GM10248 (cell line): ENCODE measurements at regions not wholly inside any gene's neighbourhood (a gene's known extent, or its start where the extent isn't known, plus 50 kb on each side); places are given as distances from the start of the nearest gene placed in this dataset.

Source experiments
- CTCF ChIA-PET: fragments of 300-600 bp; sonication (Branson Sonifier 250); formaldehyde crosslinking; extraction: SDS; loops from one replicate; lab custom pipeline; 2021; ENCODE audit warnings: antibody characterized with exemption; lab: Yijun Ruan, JAX
- POLR2A ChIA-PET: fragments of 350-650 bp; sonication (Branson Sonifier 250); formaldehyde crosslinking; extraction: SDS; loops from one replicate; lab custom pipeline; 2020; ENCODE audit warnings: antibody characterized with exemption; lab: Yijun Ruan, JAX
- DNase-seq: peaks from one replicate; pipeline ENCODE4 v3.0.0; 2012; ENCODE audit errors: extremely low spot score
- TF ChIP-seq, protein P1 (sequence below): IDR thresholded peaks from 2 replicates; pipeline ENCODE4 v1.5.1; 2012; ENCODE audit warnings: mild to moderate bottlenecking, low read depth; ENCODE audit errors: extremely low read depth, missing control alignments, control extremely low read depth

DNA sequence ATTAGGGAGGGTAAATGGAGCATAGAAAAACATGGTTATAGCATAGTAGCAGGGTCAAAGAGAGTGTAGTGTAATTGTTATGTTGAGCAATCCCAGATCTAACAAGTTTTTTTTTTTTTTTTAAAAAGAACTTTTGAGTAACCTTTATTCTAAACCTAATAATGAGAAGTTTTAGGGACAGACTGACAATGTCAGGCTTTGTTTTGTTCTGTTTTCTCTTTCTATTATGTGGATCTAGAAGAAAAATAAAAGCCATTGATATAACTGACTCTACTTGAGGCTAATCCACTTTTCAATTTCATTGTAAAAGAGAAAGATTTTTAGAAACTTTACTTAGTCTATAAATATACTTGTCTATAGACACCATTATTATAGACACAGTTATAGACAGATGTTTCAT is 200.0 kb downstream of the FAM170A start:
- DNase-seq = no peak
- CTCF ChIA-PET = no interaction called here
- TF ChIP-seq, protein P1, sequence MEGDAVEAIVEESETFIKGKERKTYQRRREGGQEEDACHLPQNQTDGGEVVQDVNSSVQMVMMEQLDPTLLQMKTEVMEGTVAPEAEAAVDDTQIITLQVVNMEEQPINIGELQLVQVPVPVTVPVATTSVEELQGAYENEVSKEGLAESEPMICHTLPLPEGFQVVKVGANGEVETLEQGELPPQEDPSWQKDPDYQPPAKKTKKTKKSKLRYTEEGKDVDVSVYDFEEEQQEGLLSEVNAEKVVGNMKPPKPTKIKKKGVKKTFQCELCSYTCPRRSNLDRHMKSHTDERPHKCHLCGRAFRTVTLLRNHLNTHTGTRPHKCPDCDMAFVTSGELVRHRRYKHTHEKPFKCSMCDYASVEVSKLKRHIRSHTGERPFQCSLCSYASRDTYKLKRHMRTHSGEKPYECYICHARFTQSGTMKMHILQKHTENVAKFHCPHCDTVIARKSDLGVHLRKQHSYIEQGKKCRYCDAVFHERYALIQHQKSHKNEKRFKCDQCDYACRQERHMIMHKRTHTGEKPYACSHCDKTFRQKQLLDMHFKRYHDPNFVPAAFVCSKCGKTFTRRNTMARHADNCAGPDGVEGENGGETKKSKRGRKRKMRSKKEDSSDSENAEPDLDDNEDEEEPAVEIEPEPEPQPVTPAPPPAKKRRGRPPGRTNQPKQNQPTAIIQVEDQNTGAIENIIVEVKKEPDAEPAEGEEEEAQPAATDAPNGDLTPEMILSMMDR = no peak
- POLR2A ChIA-PET = no interaction called here

DNA sequence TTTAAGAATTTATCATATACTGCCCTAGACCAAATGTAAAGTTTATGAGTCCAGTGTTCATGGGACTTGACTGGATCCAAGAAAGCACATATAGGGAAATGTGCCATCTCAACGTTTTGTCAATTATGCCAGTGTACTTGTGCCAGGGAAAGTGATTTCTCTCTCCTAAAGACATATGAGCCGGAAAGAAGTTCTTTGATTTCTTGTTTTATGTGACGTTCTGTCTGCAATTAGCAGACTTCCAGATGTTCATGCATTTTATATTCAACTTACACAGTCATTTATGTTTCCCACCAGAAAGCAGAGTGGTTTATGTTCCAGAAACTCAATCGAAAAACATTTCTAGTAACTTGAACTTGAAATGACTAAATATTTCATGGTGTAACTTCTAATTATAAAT is 203.8 kb downstream of the FAM170A start:
- no peak for DNase-seq
- TF ChIP-seq, protein P1 = no peak
- CTCF ChIA-PET = no interaction called here
- POLR2A ChIA-PET = no interaction called here

GRCh38 chr5:119840175-119840574 is 210.8 kb downstream of the FAM170A start:
- DNase-seq = no peak
- POLR2A ChIA-PET = no interaction called here
- TF ChIP-seq, protein P1 = no peak
- CTCF ChIA-PET = no interaction called here

- TF ChIP-seq, protein P1 = no peak
- ChIA-PET CTCF (interaction anchor here (1.5 kb wide), 2 partner anchors 9 to 15 kb away, joined by 4 read pairs; no protein-coding TSS in a partner anchor), POLR2A (no interaction called here)
- no peak for DNase-seq
Measured at GRCh38 chr5:119852140-119852539, 222.8 kb downstream of the FAM170A start.

DNA sequence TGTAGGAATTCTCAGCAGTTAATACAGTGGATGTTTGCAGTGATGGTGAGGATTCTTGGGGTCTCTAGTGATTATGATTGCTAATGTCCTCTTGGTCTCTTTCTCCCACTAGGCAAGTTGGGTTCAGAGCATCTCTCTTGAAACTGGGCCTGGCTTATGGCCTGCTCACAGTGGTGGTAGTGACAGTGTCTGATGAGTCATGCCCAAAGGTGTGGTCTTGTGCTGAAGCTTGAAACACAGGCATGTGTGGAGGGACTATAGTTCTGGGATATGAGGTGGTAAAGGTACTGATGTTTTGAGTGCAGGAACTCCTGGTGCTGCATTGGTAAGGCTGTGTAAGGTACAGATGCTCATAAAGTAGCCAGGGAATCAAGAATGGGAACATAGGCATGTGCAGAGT is 231.1 kb downstream of the FAM170A start:
- CTCF ChIA-PET = no interaction called here
- DNase-seq = no peak
- TF ChIP-seq, protein P1 = no peak
- POLR2A ChIA-PET = no interaction called here

GRCh38 chr5:119862619-119863018 is 233.3 kb downstream of the FAM170A start:
- TF ChIP-seq, protein P1 = no peak
- ChIA-PET POLR2A (no interaction called here), CTCF (no interaction called here)
- DNase-seq = no peak

DNA sequence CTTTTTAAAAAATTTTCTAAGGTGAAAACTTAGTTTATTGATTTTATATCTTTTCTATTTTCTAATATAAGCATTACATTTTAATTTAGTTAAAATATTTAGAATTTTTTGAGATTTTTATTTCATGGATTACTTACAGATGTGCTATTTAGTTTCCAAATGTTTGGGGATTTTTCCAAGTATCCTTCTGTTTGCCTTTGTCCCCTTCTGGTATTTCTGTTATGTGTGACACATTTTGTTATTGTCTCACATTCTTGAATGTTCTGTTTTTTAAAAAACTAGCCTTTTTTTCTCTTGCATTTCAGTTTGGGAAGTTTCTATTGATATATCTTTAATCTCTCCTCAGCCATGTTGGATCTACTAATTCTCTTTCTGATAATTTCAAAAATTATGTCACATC is 234.9 kb downstream of the FAM170A start:
- TF ChIP-seq, protein P1 = no peak
- ChIA-PET POLR2A (no interaction called here), CTCF (no interaction called here)
- DNase-seq = no peak
